ENCODE measurements at regions not wholly inside any gene's neighbourhood (a gene's known extent, or its start where the extent isn't known, plus 50 kb on each side); places are given as distances from the start of the nearest gene placed in this dataset.

GRCh38 chr3:16051691-16052090 lies 122.8 kb upstream of the GALNT15 start:
- POLR2A ChIA-PET, result no interaction called here
- Mint-ChIP-seq H3K36me3 (no peaks in the 10 kb centered on the region), H3K27me3 (no peaks in the 10 kb centered on the region)

GRCh38 chr3:16052964-16053363 lies 121.5 kb upstream of the GALNT15 start:
- H3K9me3 Mint-ChIP-seq, result no peaks in the 10 kb centered on the region
- H3K4me1 Mint-ChIP-seq (ENCODE audit: low read depth), result peaks cover 3% of the 10 kb centered on the region
- no peak overlapping the region for H3K4me3 Mint-ChIP-seq
- no peak overlapping the region for H3K27ac Mint-ChIP-seq
- H3K36me3 Mint-ChIP-seq, result no peaks in the 10 kb centered on the region
- DNase-seq, result no peak
- intact Hi-C loops (cut with micrococcal nuclease), result no loop called here
- no peaks in the 10 kb centered on the region for H3K27me3 Mint-ChIP-seq
- POLR2A ChIA-PET, result no interaction called here
- CTCF ChIA-PET, result no interaction called here

More at GRCh38 chr3:16051691-16052090, 122.8 kb upstream of the GALNT15 start:
- DNase-seq, result no peak
- Mint-ChIP-seq H3K9me3 (no peaks in the 10 kb centered on the region), H3K4me3 (no peak overlapping the region), H3K27ac (no peak overlapping the region), H3K4me1 (ENCODE audit: low read depth) (peaks cover 3% of the 10 kb centered on the region)
- CTCF ChIA-PET, result interaction anchor here (0.7 to 7.2 kb wide), 2 partner anchors 123 to 129 kb away, joined by 3 to 108 read pairs; partner anchors contain the start of gene GALNT15
- intact Hi-C loops (cut with micrococcal nuclease), result no loop called here

- no peaks in the 10 kb centered on the region for H3K36me3 Mint-ChIP-seq
- H3K9me3 Mint-ChIP-seq, result no peaks in the 10 kb centered on the region
- H3K27me3 Mint-ChIP-seq, result no peaks in the 10 kb centered on the region
- POLR2A ChIA-PET, result no interaction called here
- intact Hi-C loops (cut with micrococcal nuclease), result no loop called here
- no peak overlapping the region for H3K27ac Mint-ChIP-seq
- peaks cover 3% of the 10 kb centered on the region for H3K4me1 Mint-ChIP-seq (ENCODE audit: low read depth)
- no peak for DNase-seq
- H3K4me3 Mint-ChIP-seq, result no peak overlapping the region
- CTCF ChIA-PET, result interaction anchor here (2.3 kb wide), 1 partner anchor 125 kb away, joined by 11 read pairs; no protein-coding TSS in a partner anchor
Observed at GRCh38 chr3:16053794-16054193, 120.7 kb upstream of the GALNT15 start.

- intact Hi-C loops (cut with micrococcal nuclease), result no loop called here
- POLR2A ChIA-PET, result no interaction called here
- H3K4me3 Mint-ChIP-seq, result no peak overlapping the region
- no peak for DNase-seq
- H3K36me3 Mint-ChIP-seq, result no peaks in the 10 kb centered on the region
- H3K27me3 Mint-ChIP-seq, result no peaks in the 10 kb centered on the region
- no peak overlapping the region for H3K27ac Mint-ChIP-seq
- CTCF ChIA-PET, result interaction anchor here (2.3 kb wide), 1 partner anchor 123 kb away, joined by 11 read pairs; no protein-coding TSS in a partner anchor
- no peaks in the 10 kb centered on the region for H3K9me3 Mint-ChIP-seq
- H3K4me1 Mint-ChIP-seq (ENCODE audit: low read depth), result peaks cover 3% of the 10 kb centered on the region
Observed at GRCh38 chr3:16055606-16056211, 118.8 kb upstream of the GALNT15 start.

GRCh38 chr3:16056217-16056616 lies 118.3 kb upstream of the GALNT15 start:
- Mint-ChIP-seq H3K27ac (no peak overlapping the region), H3K36me3 (no peaks in the 10 kb centered on the region), H3K4me1 (ENCODE audit: low read depth) (peaks cover 3% of the 10 kb centered on the region), H3K9me3 (no peaks in the 10 kb centered on the region), H3K4me3 (no peak overlapping the region), H3K27me3 (no peaks in the 10 kb centered on the region)
- intact Hi-C loops (cut with micrococcal nuclease), result no loop called here
- ChIA-PET CTCF (no interaction called here), POLR2A (no interaction called here)
- no peak for DNase-seq

GRCh38 chr3:16058521-16058920 lies 116.0 kb upstream of the GALNT15 start:
- Mint-ChIP-seq H3K36me3 (no peaks in the 10 kb centered on the region), H3K27ac (no peak overlapping the region), H3K4me1 (ENCODE audit: low read depth) (no peaks in the 10 kb centered on the region), H3K9me3 (no peaks in the 10 kb centered on the region), H3K27me3 (peaks cover 4% of the 10 kb centered on the region), H3K4me3 (no peak overlapping the region)
- CTCF ChIA-PET, result interaction anchor here (0.5 to 1.1 kb wide), 3 partner anchors 120 to 299 kb away, joined by 3 to 4 read pairs (median 3); no protein-coding TSS in a partner anchor
- POLR2A ChIA-PET, result no interaction called here
- intact Hi-C loops (cut with micrococcal nuclease), result no loop called here
- no peak for DNase-seq

- Mint-ChIP-seq H3K27ac (no peak overlapping the region), H3K4me3 (no peak overlapping the region), H3K27me3 (peaks cover 4% of the 10 kb centered on the region), H3K4me1 (ENCODE audit: low read depth) (no peaks in the 10 kb centered on the region), H3K36me3 (no peaks in the 10 kb centered on the region), H3K9me3 (no peaks in the 10 kb centered on the region)
- no peak for DNase-seq
- intact Hi-C loops (cut with micrococcal nuclease), result no loop called here
- ChIA-PET POLR2A (no interaction called here), CTCF (interaction anchor here (0.9 to 1.1 kb wide), 2 partner anchors 119 to 174 kb away, joined by 3 to 4 read pairs; no protein-coding TSS in a partner anchor)
Observed at GRCh38 chr3:16059081-16059537, 115.4 kb upstream of the GALNT15 start.

- Mint-ChIP-seq H3K36me3 (no peaks in the 10 kb centered on the region), H3K4me1 (ENCODE audit: low read depth) (no peaks in the 10 kb centered on the region), H3K27ac (no peak overlapping the region), H3K27me3 (peaks cover 4% of the 10 kb centered on the region), H3K4me3 (no peak overlapping the region), H3K9me3 (no peaks in the 10 kb centered on the region)
- intact Hi-C loops (cut with micrococcal nuclease), result no loop called here
- CTCF ChIA-PET, result interaction anchor here (1.1 kb wide), 1 partner anchor 173 kb away, joined by 3 read pairs; no protein-coding TSS in a partner anchor
- no peak for DNase-seq
- POLR2A ChIA-PET, result no interaction called here
Observed at GRCh38 chr3:16059711-16060357, 114.6 kb upstream of the GALNT15 start.

GRCh38 chr3:16060358-16060852 lies 114.1 kb upstream of the GALNT15 start:
- no peaks in the 10 kb centered on the region for H3K4me1 Mint-ChIP-seq (ENCODE audit: low read depth)
- no peak overlapping the region for H3K27ac Mint-ChIP-seq
- intact Hi-C loops (cut with micrococcal nuclease), result no loop called here
- no peaks in the 10 kb centered on the region for H3K9me3 Mint-ChIP-seq
- no peaks in the 10 kb centered on the region for H3K36me3 Mint-ChIP-seq
- no peak for DNase-seq
- POLR2A ChIA-PET, result no interaction called here
- CTCF ChIA-PET, result no interaction called here
- peaks cover 4% of the 10 kb centered on the region for H3K27me3 Mint-ChIP-seq
- no peak overlapping the region for H3K4me3 Mint-ChIP-seq

- ChIA-PET CTCF (no interaction called here), POLR2A (no interaction called here)
- Mint-ChIP-seq H3K27ac (no peak overlapping the region), H3K4me1 (ENCODE audit: low read depth) (no peaks in the 10 kb centered on the region), H3K9me3 (no peaks in the 10 kb centered on the region), H3K36me3 (no peaks in the 10 kb centered on the region), H3K27me3 (peaks cover 4% of the 10 kb centered on the region), H3K4me3 (no peak overlapping the region)
- intact Hi-C loops (cut with micrococcal nuclease), result no loop called here
- DNase-seq, result no peak
Observed at GRCh38 chr3:16060945-16061344, 113.5 kb upstream of the GALNT15 start.

GRCh38 chr3:16061491-16061890 lies 113.0 kb upstream of the GALNT15 start:
- POLR2A ChIA-PET, result no interaction called here
- Mint-ChIP-seq H3K36me3 (no peaks in the 10 kb centered on the region), H3K27ac (no peak overlapping the region), H3K4me1 (ENCODE audit: low read depth) (no peaks in the 10 kb centered on the region), H3K4me3 (no peak overlapping the region), H3K27me3 (peaks cover 4% of the 10 kb centered on the region), H3K9me3 (no peaks in the 10 kb centered on the region)
- no peak for DNase-seq
- CTCF ChIA-PET, result no interaction called here
- intact Hi-C loops (cut with micrococcal nuclease), result no loop called here

GRCh38 chr3:16063603-16064002 lies 110.9 kb upstream of the GALNT15 start:
- H3K9me3 Mint-ChIP-seq, result no peaks in the 10 kb centered on the region
- H3K27ac Mint-ChIP-seq, result no peak overlapping the region
- H3K27me3 Mint-ChIP-seq, result peaks cover 4% of the 10 kb centered on the region
- no peak for DNase-seq
- POLR2A ChIA-PET, result no interaction called here
- CTCF ChIA-PET, result interaction anchor here (0.8 kb wide), 1 partner anchor 15 kb away, joined by 3 read pairs; no protein-coding TSS in a partner anchor
- H3K4me3 Mint-ChIP-seq, result no peak overlapping the region
- no peaks in the 10 kb centered on the region for H3K4me1 Mint-ChIP-seq (ENCODE audit: low read depth)
- H3K36me3 Mint-ChIP-seq, result no peaks in the 10 kb centered on the region
- intact Hi-C loops (cut with micrococcal nuclease), result no loop called here
